Spleen (tissue), 11 donors: ENCODE measurements at regions not wholly inside any gene's neighbourhood (a gene's known extent, or its start where the extent isn't known, plus 50 kb on each side); places are given as distances from the start of the nearest gene placed in this dataset.

Experiments used
- DNase-seq: peaks from one replicate; pipeline ENCODE4 v3.0.0-alpha.2; 2020
- H3K27ac ChIP-seq, 8 donors: fragments of 200-600 bp; sonication (generic) in 7 of 8; 1 replicate in 4 of 8; 2 replicates in 4 of 8; pipeline versions ENCODE4 v1.5.0 to v1.8.0; 2016 to 2021; ENCODE audit warnings: inconsistent platforms in 4 of 8, mild to moderate bottlenecking in 4 of 8, moderate library complexity in 1 of 8
- H3K27me3 ChIP-seq, 7 donors: fragments of 200-600 bp; sonication (generic) in 6 of 7; replicated peaks in 1 of 7; 1 replicate in 4 of 7; 2 replicates in 3 of 7; pipeline versions ENCODE4 v1.5.0 to v1.8.0; 2016 to 2021; ENCODE audit warnings: inconsistent platforms in 3 of 7, mild to moderate bottlenecking in 1 of 7
- H3K36me3 ChIP-seq, 6 donors: fragments of 200-600 bp; sonication (generic) in 5 of 6; 1 replicate in 4 of 6; 2 replicates in 2 of 6; pipeline versions ENCODE4 v1.5.0 to v1.8.0; 2016 to 2021; ENCODE audit warnings: inconsistent platforms in 2 of 6
- H3K4me1 ChIP-seq, 6 donors: fragments of 200-600 bp; sonication (generic) in 5 of 6; 1 replicate in 3 of 6; 2 replicates in 3 of 6; pipeline versions ENCODE4 v1.5.0 to v1.8.0; 2016 to 2021; ENCODE audit warnings: inconsistent platforms in 3 of 6
- H3K4me3 ChIP-seq, 8 donors: fragments of 200-600 bp; sonication (generic) in 7 of 8; 1 replicate in 4 of 8; 2 replicates in 4 of 8; pipeline versions ENCODE4 v1.5.0 to v1.8.0; 2016 to 2021; ENCODE audit warnings: inconsistent platforms in 4 of 8, mild to moderate bottlenecking in 4 of 8, moderate library complexity in 2 of 8
- H3K9me3 ChIP-seq, 8 donors: fragments of 200-600 bp; sonication (generic) in 7 of 8; 1 replicate in 4 of 8; 2 replicates in 4 of 8; pipeline versions ENCODE4 v1.5.0 to v1.8.0; 2016 to 2021; ENCODE audit warnings: inconsistent platforms in 4 of 8
- CTCF ChIP-seq, 11 experiments: fragments of 200-600 bp in 7 of 11; fragments of 450-650 bp in 4 of 11; sonication (generic) in 4 of 11; IDR thresholded peaks in 8 of 11; conservative IDR thresholded peaks in 3 of 11; 1 replicate in 7 of 11; 2 replicates in 4 of 11; pipeline versions ENCODE4 v1.4.0 to v1.8.0; 2016 to 2021; ENCODE audit warnings: antibody characterized with exemption in 11 of 11, inconsistent platforms in 4 of 11, mild to moderate bottlenecking in 1 of 11
- POLR2A ChIP-seq, 3 donors: fragments of 450-650 bp; IDR thresholded peaks; one replicate each; pipeline ENCODE4 v1.5.1; 2017; ENCODE audit warnings: antibody characterized with exemption in 3 of 3, mild to moderate bottlenecking in 1 of 3
- POLR2AphosphoS5 ChIP-seq, 3 donors: sonication (generic); formaldehyde crosslinking; IDR thresholded peaks; one replicate each; pipeline ENCODE4 v1.5.1; 2017; ENCODE audit warnings: antibody characterized with exemption in 3 of 3
- WGBS, 5 donors: extraction: QIAGEN DNeasy Blood & Tissue Kit in 3 of 5; methylation state at CpG; one replicate each; pipeline versions ENCODE4 v1.1.5 to v1.1.7; 2013 to 2018; 5-methylcytosine and 5-hydroxymethylcytosine counted together
- intact Hi-C: fragments of 100-400 bp; cut with DNase I; formaldehyde crosslinking; loops from one replicate; pipeline ENCODE4 v1.15.0; 2023; ENCODE audit warnings: low total_unique reads
- donor health status: healthy with polysubstance abuse.
- donor health status: DM: no; HTN: no; CAD: no; lungs with moderate emphysema.
- donor health status: DM: no; HTN: no; CAD: no.
- donor health status: Bipolar disorder and iron deficiency.
- donor health status: healthy.
- donor health status: DM: no; HTN: no; CAD: no.
- donor health status: DM: yes; HTN: yes; CAD: no.

- DNase-seq = no peak
- Histone ChIP-seq H3K27me3 (no peaks in the 10 kb centered on the region), H3K27ac (no peak overlapping the region), H3K4me1 (no peaks in the 10 kb centered on the region), H3K36me3 (no peaks in the 10 kb centered on the region), H3K9me3 (peaks cover 0 to 13% (median 2%) of the 10 kb centered on the region in 8 donors), H3K4me3 (no peak overlapping the region)
- 78 to 90% (median 85%) methylated on average over 3 of the region's 3 CpGs for WGBS, 5 donors
- TF ChIP-seq POLR2A (IDR thresholded peaks at IDR 0.05) = no peak
- TF ChIP-seq POLR2AphosphoS5 (IDR thresholded peaks at IDR 0.05) = no peak
- no peak for TF ChIP-seq CTCF (IDR thresholded peaks at IDR 0.05 in 8 of 11, conservative IDR thresholded peaks at IDR 0.05 in 3 of 11)
- intact Hi-C loops = no loop called here
These were observed 291.8 kb upstream of the LRATD1 start for GRCh38 chr2:14340703-14341102.

DNA sequence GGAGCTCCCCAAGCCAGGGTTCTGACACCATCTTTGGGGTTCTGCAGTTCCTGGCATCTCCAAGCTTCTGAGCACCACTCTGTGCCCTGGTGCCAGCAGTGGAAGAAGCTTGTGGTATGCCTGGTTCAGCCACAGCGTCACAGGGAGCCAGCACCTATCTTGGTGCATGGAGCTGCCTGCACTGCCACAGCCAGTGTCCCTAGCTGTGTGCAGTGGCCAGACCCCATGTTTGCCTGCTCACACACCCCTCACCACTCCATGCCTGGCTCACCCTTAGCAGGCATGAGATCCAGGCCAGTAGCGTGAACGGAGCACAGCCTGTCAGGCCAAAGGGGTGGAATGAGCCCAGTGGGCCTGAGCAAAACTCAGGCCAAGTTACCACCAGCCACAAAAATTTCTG is 290.2 kb upstream of the LRATD1 start:
- TF ChIP-seq POLR2AphosphoS5 (IDR thresholded peaks at IDR 0.05) (no peak), CTCF (IDR thresholded peaks at IDR 0.05 in 8 of 11, conservative IDR thresholded peaks at IDR 0.05 in 3 of 11) (no peak), POLR2A (IDR thresholded peaks at IDR 0.05) (no peak)
- H3K4me3 ChIP-seq = no peak overlapping the region
- WGBS, 5 donors = 84 to 93% (median 90%) methylated on average over 3 of the region's 3 CpGs
- DNase-seq = no peak
- no peaks in the 10 kb centered on the region for H3K4me1 ChIP-seq
- no peaks in the 10 kb centered on the region for H3K27me3 ChIP-seq
- H3K27ac ChIP-seq = no peak overlapping the region
- H3K36me3 ChIP-seq = no peaks in the 10 kb centered on the region
- H3K9me3 ChIP-seq = peaks cover 0 to 13% (median 2%) of the 10 kb centered on the region in 8 donors
- intact Hi-C loops = no loop called here

DNA sequence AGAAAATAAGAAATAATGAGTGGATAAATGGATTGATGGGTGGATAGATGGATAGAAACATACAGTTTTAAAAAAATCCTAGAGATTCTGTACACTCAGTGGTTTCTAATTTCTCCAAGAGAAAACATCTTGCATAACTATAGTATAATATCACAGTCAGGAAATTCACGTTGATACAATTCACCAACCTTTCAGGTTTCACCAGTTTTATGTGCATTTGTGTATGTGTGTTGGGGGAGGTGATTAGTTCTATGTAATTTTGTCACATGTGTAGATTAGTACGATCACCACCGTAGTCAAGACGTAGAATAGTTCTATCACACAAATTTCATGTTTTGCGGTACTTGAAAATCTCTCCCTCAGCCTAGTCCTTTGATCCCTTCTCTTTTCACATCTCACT is 288.2 kb upstream of the LRATD1 start:
- Histone ChIP-seq H3K36me3 (no peaks in the 10 kb centered on the region), H3K9me3 (peaks cover 0 to 7% (median under 1%) of the 10 kb centered on the region in 8 donors), H3K4me3 (no peak overlapping the region), H3K27ac (no peak overlapping the region), H3K4me1 (no peaks in the 10 kb centered on the region), H3K27me3 (no peaks in the 10 kb centered on the region)
- TF ChIP-seq POLR2A (IDR thresholded peaks at IDR 0.05) (no peak), POLR2AphosphoS5 (IDR thresholded peaks at IDR 0.05) (no peak), CTCF (IDR thresholded peaks at IDR 0.05 in 8 of 11, conservative IDR thresholded peaks at IDR 0.05 in 3 of 11) (no peak)
- DNase-seq = no peak
- 86 to 94% (median 86%) methylated on average over 5 of the region's 5 CpGs for WGBS, 5 donors
- intact Hi-C loops = no loop called here

DNA sequence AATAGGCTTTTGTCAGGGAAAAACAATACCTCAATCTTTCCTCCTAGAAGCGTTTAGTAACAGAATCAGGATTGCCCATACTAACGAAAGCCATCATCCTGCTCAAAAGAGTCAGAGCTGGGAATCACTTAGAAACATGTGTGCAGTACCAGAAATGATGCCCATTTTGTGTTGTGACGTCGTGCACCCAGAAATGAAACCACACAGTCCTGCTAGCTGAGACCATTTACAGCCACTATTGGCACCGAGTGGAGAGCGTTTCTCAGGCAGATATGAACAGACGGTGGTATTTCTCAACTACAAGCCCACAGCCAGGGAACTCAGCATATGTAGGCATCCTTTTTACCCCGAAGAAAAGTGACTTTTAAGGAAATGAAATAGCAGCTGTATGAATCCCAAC is 284.3 kb upstream of the LRATD1 start:
- Histone ChIP-seq H3K4me1 (no peaks in the 10 kb centered on the region), H3K36me3 (no peaks in the 10 kb centered on the region), H3K4me3 (no peak overlapping the region), H3K27me3 (no peaks in the 10 kb centered on the region), H3K9me3 (peaks cover 0 to 4% (median 0%) of the 10 kb centered on the region in 8 donors), H3K27ac (no peak overlapping the region)
- TF ChIP-seq POLR2A (IDR thresholded peaks at IDR 0.05) (no peak), CTCF (IDR thresholded peaks at IDR 0.05 in 8 of 11, conservative IDR thresholded peaks at IDR 0.05 in 3 of 11) (no peak), POLR2AphosphoS5 (IDR thresholded peaks at IDR 0.05) (no peak)
- intact Hi-C loops = no loop called here
- no peak for DNase-seq
- 74 to 83% (median 77%) methylated on average over 8 of the region's 8 CpGs for WGBS, 5 donors
